ENCODE measurements at regions not wholly inside any gene's neighbourhood (a gene's known extent, or its start where the extent isn't known, plus 50 kb on each side); places are given as distances from the start of the nearest gene placed in this dataset.
"Not testable (repeated sequence)": the region's sequence is repeated elsewhere in the genome, so short reads cannot be mapped to it uniquely, and the experiment has no call there.

DNA sequence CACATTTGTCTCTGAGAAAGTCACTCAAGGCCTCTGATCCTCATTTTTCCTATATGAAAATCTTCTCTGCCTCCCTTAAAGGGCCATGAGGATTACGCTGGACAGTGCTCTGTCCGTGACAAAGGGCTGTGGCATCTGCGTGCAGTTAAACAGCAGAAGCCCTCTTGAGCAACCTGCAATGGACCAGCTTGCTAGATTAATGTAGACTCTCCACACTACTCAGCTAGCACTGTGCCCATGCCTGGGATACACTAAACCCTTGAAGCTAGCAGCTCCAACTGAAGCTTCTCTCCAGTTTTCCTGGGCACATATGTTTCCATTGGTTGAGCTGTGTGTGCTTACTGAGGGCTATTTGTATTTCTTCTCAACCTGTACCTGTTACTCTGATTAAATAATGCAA, 303.8 kb downstream of the RPLP1 start:
- no peak for DNase-seq (ENCODE audit: low read depth in 3 of 3, low spot score in 1 of 3)

DNA sequence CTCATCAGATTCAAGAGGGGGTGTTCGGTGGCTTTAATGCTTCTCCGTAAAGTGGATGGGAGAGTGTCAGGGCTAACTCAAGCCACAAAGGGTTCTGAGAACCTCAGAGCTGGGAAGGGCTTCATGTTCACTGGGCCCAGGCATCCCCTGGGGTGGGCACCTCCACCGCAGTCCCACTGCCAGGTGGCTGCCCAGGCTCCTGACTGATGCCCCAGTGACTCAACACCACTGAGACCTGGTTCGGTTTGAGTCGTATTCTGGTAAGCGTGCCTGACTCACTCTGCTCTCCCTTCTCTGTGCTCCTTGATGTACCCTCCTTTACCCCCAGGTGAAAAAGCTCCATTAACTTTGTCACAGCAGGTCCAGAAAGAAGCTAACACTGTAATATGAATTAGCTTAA, 304.6 kb downstream of the RPLP1 start:
- DNase-seq (ENCODE audit: low read depth in 3 of 3, low spot score in 1 of 3), result peak in 1 of 3 donors; percentile 48

DNA sequence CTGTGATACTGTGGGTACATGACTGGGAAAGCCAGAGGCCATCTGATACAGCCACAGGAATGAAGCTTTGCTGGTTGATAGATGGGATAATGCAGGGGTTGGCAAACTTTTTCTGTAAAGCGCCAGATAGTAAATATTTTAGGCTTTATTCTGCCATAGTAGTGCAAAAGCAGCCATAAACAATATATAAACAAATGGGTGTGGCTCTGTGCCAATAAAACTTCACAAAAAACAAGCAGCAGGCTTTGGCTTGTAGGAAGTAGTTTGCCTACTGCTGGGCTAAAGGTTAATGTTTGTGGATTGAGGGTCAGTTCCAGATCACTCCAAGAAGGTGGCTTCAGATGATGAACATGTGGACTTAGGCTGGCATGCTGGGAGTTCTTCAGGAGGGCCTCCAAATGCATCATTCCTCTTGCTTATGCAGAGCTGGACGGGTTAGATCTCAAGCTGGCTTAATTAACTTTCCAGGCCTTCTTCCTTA, 305.7 kb downstream of the RPLP1 start:
- no peak for DNase-seq (ENCODE audit: low read depth in 3 of 3, low spot score in 1 of 3)

GRCh38 chr15:69758810-69759790, 306.5 kb downstream of the RPLP1 start:
- peak; percentile 51 to 80 (median 73) for DNase-seq (ENCODE audit: low read depth in 3 of 3, low spot score in 1 of 3)

- DNase-seq (ENCODE audit: low read depth in 3 of 3, low spot score in 1 of 3), result no peak
These were observed 307.7 kb downstream of the RPLP1 start for GRCh38 chr15:69760258-69760845.

DNA sequence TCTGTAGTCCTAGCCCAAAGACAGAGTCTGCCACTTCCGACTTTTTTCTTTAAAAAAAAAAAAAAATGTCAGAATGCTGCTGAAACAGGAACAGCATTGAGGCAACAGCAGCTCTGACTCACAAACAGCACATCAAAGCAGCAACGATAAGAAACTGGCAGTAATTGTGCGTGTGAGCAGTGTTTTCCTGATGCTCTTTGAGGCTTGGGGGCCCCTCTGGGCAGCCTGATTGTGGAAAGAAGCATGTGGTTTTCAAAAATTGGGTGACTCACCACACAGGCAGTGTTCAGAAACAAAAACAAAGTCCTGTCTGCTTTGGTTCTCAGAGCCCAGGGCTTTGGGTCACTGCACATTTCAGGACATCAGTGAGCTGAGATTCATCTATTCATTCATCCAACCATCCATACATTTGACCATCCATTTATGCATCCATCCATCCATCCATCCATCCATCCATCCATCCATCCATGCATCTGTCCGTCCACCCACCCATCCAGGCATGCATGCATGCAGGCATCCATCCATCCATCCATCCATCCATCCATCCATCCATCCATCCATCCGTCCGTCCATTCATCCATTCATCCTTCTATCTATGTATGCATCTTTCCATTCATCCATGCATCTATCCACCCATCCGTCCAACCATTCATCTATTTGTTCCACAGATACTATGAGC, 308.4 kb downstream of the RPLP1 start:
- peak; percentile 51 to 77 (median 67) for DNase-seq (ENCODE audit: low read depth in 3 of 3, low spot score in 1 of 3)

- no peak for DNase-seq (ENCODE audit: low read depth in 3 of 3, low spot score in 1 of 3)
These were observed 309.9 kb downstream of the RPLP1 start for GRCh38 chr15:69762373-69763148.

- no peak for DNase-seq (ENCODE audit: low read depth in 3 of 3, low spot score in 1 of 3)
These were observed 311.2 kb downstream of the RPLP1 start for GRCh38 chr15:69763831-69764230.

- DNase-seq (ENCODE audit: low read depth in 3 of 3, low spot score in 1 of 3), result no peak
These were observed 313.5 kb downstream of the RPLP1 start for GRCh38 chr15:69766156-69766555.

- no peak for DNase-seq (ENCODE audit: low read depth in 3 of 3, low spot score in 1 of 3)
These were observed 314.6 kb downstream of the RPLP1 start for GRCh38 chr15:69767191-69767590.

DNA sequence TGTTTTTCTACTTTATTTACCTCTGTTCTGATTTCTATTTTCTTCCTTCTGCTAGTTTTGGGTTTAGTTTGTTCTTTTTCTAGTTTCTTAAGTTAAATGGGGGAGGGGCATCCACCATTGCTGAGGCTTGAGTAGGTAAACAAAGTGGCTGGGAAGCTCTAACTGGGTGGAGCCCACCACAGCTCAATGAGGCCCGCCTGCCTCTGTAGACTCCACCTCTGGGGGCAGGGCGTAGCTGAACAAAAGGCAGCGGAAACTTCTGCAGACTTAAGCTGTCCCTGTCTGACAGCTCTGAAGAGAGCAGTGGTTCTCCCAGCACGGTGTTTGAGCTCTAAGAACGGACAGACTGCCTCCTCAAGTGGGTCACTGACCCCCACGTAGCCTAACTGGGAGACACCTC, 316.7 kb downstream of the RPLP1 start:
- not testable (repeated sequence) for DNase-seq (ENCODE audit: low read depth in 3 of 3, low spot score in 1 of 3)

- not testable (repeated sequence) for DNase-seq (ENCODE audit: low read depth in 3 of 3, low spot score in 1 of 3)
These were observed 321.6 kb downstream of the RPLP1 start for GRCh38 chr15:69774258-69774657.

- DNase-seq (ENCODE audit: low read depth in 3 of 3, low spot score in 1 of 3), result not testable (repeated sequence)
These were observed 322.1 kb downstream of the RPLP1 start for GRCh38 chr15:69774711-69775110.

GRCh38 chr15:69777356-69777755, 320.4 kb downstream of the TLE3 start:
- DNase-seq (ENCODE audit: low read depth in 3 of 3, low spot score in 1 of 3), result no peak

DNA sequence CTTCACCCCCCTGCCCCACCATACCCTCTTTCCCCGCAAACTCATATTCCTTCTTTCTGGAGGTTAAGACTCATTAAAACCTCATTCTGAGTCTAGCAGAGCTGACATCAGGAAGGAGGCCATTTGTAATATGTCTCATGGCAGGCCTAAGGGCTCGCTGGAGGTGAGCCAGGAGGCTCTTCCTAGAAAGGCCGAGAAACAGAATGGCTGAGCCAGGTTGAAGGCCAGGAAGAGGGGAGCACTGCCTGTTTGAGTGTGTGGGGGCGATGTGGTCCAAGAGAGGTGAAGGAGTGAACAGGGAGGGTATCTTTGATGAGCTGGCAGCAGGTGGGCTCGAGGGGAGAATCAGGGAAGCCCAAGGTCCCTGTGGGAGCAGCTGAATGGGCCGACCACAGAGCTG, 317.3 kb downstream of the TLE3 start:
- DNase-seq (ENCODE audit: low read depth in 3 of 3, low spot score in 1 of 3), result no peak

GRCh38 chr15:69780981-69781380, 316.7 kb downstream of the TLE3 start:
- DNase-seq (ENCODE audit: low read depth in 3 of 3, low spot score in 1 of 3), result no peak

DNA sequence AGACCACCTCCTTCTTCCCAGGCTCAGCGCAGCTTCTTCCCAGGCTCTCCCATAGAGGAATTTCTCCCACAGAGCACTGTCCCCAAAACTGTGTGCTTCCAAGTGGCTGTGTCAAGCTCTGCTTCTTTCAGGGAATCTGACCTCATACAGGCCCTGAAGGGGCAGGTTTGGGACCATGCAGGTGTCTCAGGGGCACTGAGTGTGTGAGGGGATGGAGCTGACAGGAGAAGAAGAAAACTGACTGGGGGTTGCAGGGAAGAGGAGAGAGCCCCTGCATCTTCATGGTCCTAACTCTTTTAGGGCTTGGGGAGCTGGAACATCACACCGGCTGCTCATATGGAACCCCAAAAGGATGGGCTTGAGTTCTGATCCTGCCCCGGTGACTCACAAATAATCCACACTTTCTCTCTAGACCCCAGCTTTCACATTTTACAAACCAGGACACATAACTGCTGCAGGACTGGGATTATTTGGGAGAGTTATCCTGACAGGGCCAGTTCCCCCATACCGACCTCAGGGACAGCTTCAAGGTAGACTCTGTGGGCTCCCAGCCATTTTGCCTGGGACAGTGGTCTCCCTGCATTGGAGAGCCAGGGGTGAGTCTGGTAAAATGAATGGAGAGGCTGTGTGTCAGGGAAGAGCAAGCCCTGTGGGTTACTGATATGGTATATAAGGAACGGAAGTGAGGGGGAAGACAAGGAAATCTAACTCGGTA, 316.1 kb downstream of the TLE3 start:
- no peak for DNase-seq (ENCODE audit: low read depth in 3 of 3, low spot score in 1 of 3)

DNA sequence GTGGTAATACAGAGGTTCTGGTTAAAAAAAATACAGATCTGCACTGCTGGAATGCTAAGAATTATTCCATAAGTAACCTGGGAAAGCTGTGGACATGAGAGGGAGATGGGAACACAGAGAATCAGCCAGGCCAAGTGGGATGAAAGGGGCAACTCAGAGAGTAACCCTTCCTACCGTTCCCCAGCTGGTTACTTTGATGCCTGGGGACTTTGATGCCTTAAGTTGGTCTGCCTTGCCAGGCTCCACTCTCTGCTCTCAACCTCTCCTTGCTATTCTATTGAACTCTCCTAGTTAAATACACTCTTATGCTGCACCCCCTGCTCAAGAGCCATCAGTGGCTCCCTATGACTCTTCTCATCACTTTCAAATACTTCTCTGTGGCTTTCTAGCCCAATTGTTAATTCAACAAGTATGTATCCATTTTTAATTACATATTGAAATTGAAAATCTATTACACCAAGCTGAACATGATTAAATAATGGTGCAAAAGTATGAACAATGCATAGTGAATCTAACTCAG, 315.5 kb downstream of the TLE3 start:
- DNase-seq (ENCODE audit: low read depth in 3 of 3, low spot score in 1 of 3), result no peak

GRCh38 chr15:69782809-69783208, 314.9 kb downstream of the TLE3 start:
- DNase-seq (ENCODE audit: low read depth in 3 of 3, low spot score in 1 of 3), result no peak

GRCh38 chr15:69783211-69783610, 314.5 kb downstream of the TLE3 start:
- DNase-seq (ENCODE audit: low read depth in 3 of 3, low spot score in 1 of 3), result no peak
